HEK293 (cell line): ENCODE measurements at regions not wholly inside any gene's neighbourhood (a gene's known extent, or its start where the extent isn't known, plus 50 kb on each side); places are given as distances from the start of the nearest gene placed in this dataset.

Experiments used
- CTCF ChIA-PET: fragments of 350-600 bp; formaldehyde crosslinking; extraction: SDS; loops from one replicate; lab custom pipeline; 2021; ENCODE audit warnings: antibody characterized with exemption; lab: Yijun Ruan, JAX
- POLR2A ChIA-PET: fragments of 300-600 bp; formaldehyde crosslinking; extraction: SDS; loops from one replicate; lab custom pipeline; 2020; ENCODE audit warnings: antibody characterized with exemption, inconsistent platforms; lab: Yijun Ruan, JAX
- H3K27ac ChIP-seq: fragments of 200-500 bp; sonication (Bioruptor generic); 2 replicates; pipeline ENCODE4 v1.5.1; 2014; ENCODE audit warnings: low read depth, low read length, control low read depth, inconsistent platforms; ENCODE audit errors: extremely low read depth
- H3K36me3 ChIP-seq, 2 experiments: fragments of 200-500 bp in 1 of 2; sonication (Bioruptor generic) in 1 of 2; 1 replicate in 1 of 2; 2 replicates in 1 of 2; pipeline ENCODE4 v1.5.1; 2014 to 2017; ENCODE audit warnings: inconsistent platforms in 2 of 2, low read length in 2 of 2; ENCODE audit not compliant: control insufficient read depth in 2 of 2, insufficient read depth in 1 of 2
- H3K4me1 ChIP-seq: fragments of 200-500 bp; sonication (Bioruptor generic); 2 replicates; pipeline ENCODE4 v1.5.1; 2014; ENCODE audit warnings: mild to moderate bottlenecking, low read length, inconsistent platforms; ENCODE audit not compliant: control insufficient read depth, insufficient read depth
- H3K4me3 ChIP-seq: 2 replicates; pipeline ENCODE4 v1.5.1; 2011; ENCODE audit warnings: low read depth, mild to moderate bottlenecking, control low read depth, low read length, moderate library complexity
- H3K9me3 ChIP-seq: fragments of 200-500 bp; sonication (Bioruptor generic); 2 replicates; pipeline ENCODE4 v1.5.1; 2014; ENCODE audit warnings: low read depth, low read length, inconsistent platforms; ENCODE audit not compliant: control insufficient read depth, insufficient read depth
- GFI1B ChIP-seq: fragments of 450-650 bp; formaldehyde crosslinking; IDR thresholded peaks from 2 replicates; pipeline ENCODE4 v1.5.1; 2016; ENCODE audit warnings: missing biosample characterization, missing genetic modification characterization
- KLF16 ChIP-seq: fragments of 450-650 bp; formaldehyde crosslinking; IDR thresholded peaks from 2 replicates; pipeline ENCODE4 v1.5.1; 2017; ENCODE audit warnings: missing biosample characterization, missing genetic modification characterization
- PRDM1 ChIP-seq: fragments of 450-650 bp; formaldehyde crosslinking; IDR thresholded peaks from 2 replicates; pipeline ENCODE4; 2016; ENCODE audit warnings: missing biosample characterization, missing genetic modification characterization
- SCRT1 ChIP-seq: fragments of 450-650 bp; formaldehyde crosslinking; IDR thresholded peaks from 2 replicates; pipeline ENCODE4 v1.5.1; 2016; ENCODE audit warnings: missing biosample characterization, missing genetic modification characterization, borderline replicate concordance
- ZBTB1 ChIP-seq: fragments of 450-650 bp; formaldehyde crosslinking; IDR thresholded peaks from 2 replicates; pipeline ENCODE4 v1.5.1; 2016; ENCODE audit warnings: missing biosample characterization, missing genetic modification characterization
- ZFP3 ChIP-seq: fragments of 450-650 bp; formaldehyde crosslinking; IDR thresholded peaks from 2 replicates; pipeline ENCODE4 v1.5.1; 2016; ENCODE audit warnings: low read depth, missing biosample characterization, missing genetic modification characterization
- ZIC2 ChIP-seq: fragments of 450-650 bp; formaldehyde crosslinking; IDR thresholded peaks from 2 replicates; pipeline ENCODE4 v1.5.1; 2016; ENCODE audit warnings: missing biosample characterization, missing genetic modification characterization
- ZNF138 ChIP-seq: fragments of 450-650 bp; formaldehyde crosslinking; IDR thresholded peaks from 2 replicates; pipeline ENCODE4 v1.5.1; 2016; ENCODE audit warnings: missing biosample characterization, missing genetic modification characterization, borderline replicate concordance
- ZNF174 ChIP-seq: fragments of 450-650 bp; formaldehyde crosslinking; IDR thresholded peaks from 2 replicates; pipeline ENCODE4 v1.5.0; 2017; ENCODE audit warnings: missing biosample characterization, mild to moderate bottlenecking, missing genetic modification characterization
- ZNF341 ChIP-seq: fragments of 450-650 bp; formaldehyde crosslinking; IDR thresholded peaks from 2 replicates; pipeline ENCODE4; 2016; ENCODE audit warnings: low read depth, missing biosample characterization, missing genetic modification characterization
- ZNF391 ChIP-seq: fragments of 450-650 bp; formaldehyde crosslinking; IDR thresholded peaks from 2 replicates; pipeline ENCODE4 v1.5.1; 2016; ENCODE audit warnings: low read depth, missing biosample characterization, missing genetic modification characterization, borderline replicate concordance
- ZNF473 ChIP-seq: fragments of 450-650 bp; formaldehyde crosslinking; IDR thresholded peaks from 2 replicates; pipeline ENCODE4 v1.5.1; 2017; ENCODE audit warnings: missing biosample characterization, missing genetic modification characterization
- ZNF530 ChIP-seq: fragments of 450-650 bp; formaldehyde crosslinking; IDR thresholded peaks from 2 replicates; pipeline ENCODE4 v1.5.1; 2016; ENCODE audit warnings: low read depth, missing biosample characterization, missing genetic modification characterization
- ZNF629 ChIP-seq: fragments of 450-650 bp; formaldehyde crosslinking; IDR thresholded peaks from 2 replicates; pipeline ENCODE4 v1.5.1; 2017; ENCODE audit warnings: missing biosample characterization, missing genetic modification characterization
- ZNF664 ChIP-seq: fragments of 450-650 bp; formaldehyde crosslinking; IDR thresholded peaks from 2 replicates; pipeline ENCODE4 v1.5.1; 2016; ENCODE audit warnings: missing biosample characterization, missing genetic modification characterization
- ZNF830 ChIP-seq: fragments of 450-650 bp; IDR thresholded peaks from 2 replicates; pipeline ENCODE4 v1.5.0; 2018; ENCODE audit warnings: missing biosample characterization, missing genetic modification characterization, low read depth, mild to moderate bottlenecking, moderate library complexity
- TF ChIP-seq, protein P1 (sequence below): fragments of 450-650 bp; formaldehyde crosslinking; IDR thresholded peaks from 2 replicates; pipeline ENCODE4 v1.5.1; 2016; ENCODE audit warnings: missing biosample characterization, missing genetic modification characterization
- TF ChIP-seq, protein P2 (sequence below): fragments of 450-650 bp; formaldehyde crosslinking; IDR thresholded peaks from 2 replicates; pipeline ENCODE4; 2016; ENCODE audit warnings: missing biosample characterization, missing genetic modification characterization
- TF ChIP-seq, protein P3 (sequence below): fragments of 450-650 bp; formaldehyde crosslinking; IDR thresholded peaks from 2 replicates; pipeline ENCODE4 v1.5.1; 2016; ENCODE audit warnings: missing biosample characterization, missing genetic modification characterization
- TF ChIP-seq, protein P4 (sequence below): fragments of 450-650 bp; IDR thresholded peaks from 2 replicates; pipeline ENCODE4 v1.5.1; 2018; ENCODE audit warnings: missing biosample characterization, mild to moderate bottlenecking, missing genetic modification characterization
- TF ChIP-seq, protein P5 (sequence below): fragments of 450-650 bp; formaldehyde crosslinking; IDR thresholded peaks from 2 replicates; pipeline ENCODE4 v1.5.1; 2017; ENCODE audit warnings: missing biosample characterization, mild to moderate bottlenecking, missing genetic modification characterization, moderate library complexity
- TF ChIP-seq, protein P6 (sequence below): fragments of 450-650 bp; formaldehyde crosslinking; IDR thresholded peaks from 2 replicates; pipeline ENCODE4 v1.5.1; 2016; ENCODE audit warnings: missing biosample characterization, missing genetic modification characterization

DNA sequence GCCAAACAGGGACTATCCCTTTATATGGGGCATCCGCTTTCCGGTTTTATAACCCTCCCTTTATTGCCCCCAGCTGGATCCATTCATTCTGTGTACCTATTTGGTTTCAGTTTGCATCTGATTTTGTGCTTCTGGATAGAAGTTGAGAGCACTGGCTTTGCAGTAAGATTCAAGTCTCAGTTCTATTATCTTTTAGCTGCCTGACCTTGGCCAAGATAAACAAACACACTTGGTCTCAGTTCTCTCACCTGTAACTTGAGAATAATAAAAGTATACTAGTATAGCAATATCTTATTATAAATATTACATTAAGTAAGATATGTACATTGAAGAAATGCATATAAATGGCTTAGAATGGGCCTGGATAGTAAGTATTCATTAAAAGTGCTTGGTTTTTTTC, 182.4 kb upstream of the TSHZ2 start (continued):
- no peak for TF ChIP-seq ZNF664
- TF ChIP-seq, protein P1, sequence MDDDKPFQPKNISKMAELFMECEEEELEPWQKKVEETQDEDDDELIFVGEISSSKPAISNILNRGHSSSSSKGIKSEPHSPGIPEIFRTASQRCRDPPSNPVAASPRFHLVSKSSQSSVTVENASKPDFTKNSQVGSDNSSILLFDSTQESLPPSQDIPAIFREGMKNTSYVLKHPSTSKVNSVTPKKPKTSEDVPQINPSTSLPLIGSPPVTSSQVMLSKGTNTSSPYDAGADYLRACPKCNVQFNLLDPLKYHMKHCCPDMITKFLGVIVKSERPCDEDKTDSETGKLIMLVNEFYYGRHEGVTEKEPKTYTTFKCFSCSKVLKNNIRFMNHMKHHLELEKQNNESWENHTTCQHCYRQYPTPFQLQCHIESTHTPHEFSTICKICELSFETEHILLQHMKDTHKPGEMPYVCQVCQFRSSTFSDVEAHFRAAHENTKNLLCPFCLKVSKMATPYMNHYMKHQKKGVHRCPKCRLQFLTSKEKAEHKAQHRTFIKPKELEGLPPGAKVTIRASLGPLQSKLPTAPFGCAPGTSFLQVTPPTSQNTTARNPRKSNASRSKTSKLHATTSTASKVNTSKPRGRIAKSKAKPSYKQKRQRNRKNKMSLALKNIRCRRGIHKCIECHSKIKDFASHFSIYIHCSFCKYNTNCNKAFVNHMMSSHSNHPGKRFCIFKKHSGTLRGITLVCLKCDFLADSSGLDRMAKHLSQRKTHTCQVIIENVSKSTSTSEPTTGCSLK (tag by site-specific recombination) = no peak
- TF ChIP-seq SCRT1 (tag by site-specific recombination) = no peak
- no peak for TF ChIP-seq ZBTB1 (tag by site-specific recombination)
- TF ChIP-seq ZNF629 (tag by site-specific recombination) = no peak

DNA sequence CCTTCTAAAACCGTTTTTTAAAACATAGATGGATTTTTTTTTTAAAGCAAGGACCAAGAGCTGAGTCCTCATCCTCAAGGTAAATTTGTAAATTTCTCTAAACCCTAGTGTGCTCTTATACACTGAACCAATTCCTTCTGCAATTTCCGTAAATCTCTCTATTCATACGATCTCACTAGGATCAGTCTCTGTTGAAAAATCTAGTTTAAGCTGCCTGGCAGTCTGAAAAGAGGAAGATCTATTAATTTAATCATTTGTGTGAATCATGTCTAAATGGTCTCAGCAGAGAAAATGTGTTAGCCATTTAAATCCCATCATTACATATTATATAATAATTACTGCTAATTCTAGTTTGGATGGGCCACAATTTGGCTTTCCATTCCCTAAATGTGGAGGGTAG, 184.2 kb upstream of the TSHZ2 start:
- no peak overlapping the region for H3K4me3 ChIP-seq
- no peaks in the 10 kb centered on the region for H3K4me1 ChIP-seq
- H3K27ac ChIP-seq = no peak overlapping the region
- CTCF ChIA-PET = no interaction called here
- no peaks in the 10 kb centered on the region for H3K9me3 ChIP-seq
- POLR2A ChIA-PET = no interaction called here
- H3K36me3 ChIP-seq = no peaks in the 10 kb centered on the region
- TF ChIP-seq ZNF174 (tag by site-specific recombination) = no peak
- no peak for TF ChIP-seq KLF16 (tag by site-specific recombination)
- TF ChIP-seq ZNF138 (tag by site-specific recombination) = no peak
- no peak for TF ChIP-seq GFI1B (tag by site-specific recombination)
- TF ChIP-seq ZNF830 = no peak
- TF ChIP-seq ZIC2 (tag by site-specific recombination) = no peak
- TF ChIP-seq ZNF391 = no peak
- TF ChIP-seq, protein P2, sequence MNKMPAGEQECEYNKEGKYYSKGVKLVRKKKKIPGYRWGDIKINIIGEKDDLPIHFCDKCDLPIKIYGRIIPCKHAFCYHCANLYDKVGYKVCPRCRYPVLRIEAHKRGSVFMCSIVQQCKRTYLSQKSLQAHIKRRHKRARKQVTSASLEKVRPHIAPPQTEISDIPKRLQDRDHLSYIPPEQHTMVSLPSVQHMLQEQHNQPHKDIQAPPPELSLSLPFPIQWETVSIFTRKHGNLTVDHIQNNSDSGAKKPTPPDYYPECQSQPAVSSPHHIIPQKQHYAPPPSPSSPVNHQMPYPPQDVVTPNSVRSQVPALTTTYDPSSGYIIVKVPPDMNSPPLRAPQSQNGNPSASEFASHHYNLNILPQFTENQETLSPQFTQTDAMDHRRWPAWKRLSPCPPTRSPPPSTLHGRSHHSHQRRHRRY = no peak
- TF ChIP-seq, protein P3, sequence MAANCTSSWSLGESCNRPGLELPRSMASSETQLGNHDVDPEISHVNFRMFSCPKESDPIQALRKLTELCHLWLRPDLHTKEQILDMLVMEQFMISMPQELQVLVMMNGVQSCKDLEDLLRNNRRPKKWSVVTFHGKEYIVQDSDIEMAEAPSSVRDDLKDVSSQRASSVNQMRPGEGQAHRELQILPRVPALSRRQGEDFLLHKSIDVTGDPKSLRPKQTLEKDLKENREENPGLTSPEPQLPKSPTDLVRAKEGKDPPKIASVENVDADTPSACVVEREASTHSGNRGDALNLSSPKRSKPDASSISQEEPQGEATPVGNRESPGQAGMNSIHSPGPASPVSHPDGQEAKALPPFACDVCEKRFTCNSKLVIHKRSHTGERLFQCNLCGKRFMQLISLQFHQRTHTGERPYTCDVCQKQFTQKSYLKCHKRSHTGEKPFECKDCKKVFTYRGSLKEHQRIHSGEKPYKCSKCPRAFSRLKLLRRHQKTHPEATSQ (tag by site-specific recombination) = no peak
- TF ChIP-seq, protein P4, sequence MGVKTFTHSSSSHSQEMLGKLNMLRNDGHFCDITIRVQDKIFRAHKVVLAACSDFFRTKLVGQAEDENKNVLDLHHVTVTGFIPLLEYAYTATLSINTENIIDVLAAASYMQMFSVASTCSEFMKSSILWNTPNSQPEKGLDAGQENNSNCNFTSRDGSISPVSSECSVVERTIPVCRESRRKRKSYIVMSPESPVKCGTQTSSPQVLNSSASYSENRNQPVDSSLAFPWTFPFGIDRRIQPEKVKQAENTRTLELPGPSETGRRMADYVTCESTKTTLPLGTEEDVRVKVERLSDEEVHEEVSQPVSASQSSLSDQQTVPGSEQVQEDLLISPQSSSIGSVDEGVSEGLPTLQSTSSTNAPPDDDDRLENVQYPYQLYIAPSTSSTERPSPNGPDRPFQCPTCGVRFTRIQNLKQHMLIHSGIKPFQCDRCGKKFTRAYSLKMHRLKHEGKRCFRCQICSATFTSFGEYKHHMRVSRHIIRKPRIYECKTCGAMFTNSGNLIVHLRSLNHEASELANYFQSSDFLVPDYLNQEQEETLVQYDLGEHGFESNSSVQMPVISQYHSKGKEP (tag by site-specific recombination) = no peak
- TF ChIP-seq, protein P5, sequence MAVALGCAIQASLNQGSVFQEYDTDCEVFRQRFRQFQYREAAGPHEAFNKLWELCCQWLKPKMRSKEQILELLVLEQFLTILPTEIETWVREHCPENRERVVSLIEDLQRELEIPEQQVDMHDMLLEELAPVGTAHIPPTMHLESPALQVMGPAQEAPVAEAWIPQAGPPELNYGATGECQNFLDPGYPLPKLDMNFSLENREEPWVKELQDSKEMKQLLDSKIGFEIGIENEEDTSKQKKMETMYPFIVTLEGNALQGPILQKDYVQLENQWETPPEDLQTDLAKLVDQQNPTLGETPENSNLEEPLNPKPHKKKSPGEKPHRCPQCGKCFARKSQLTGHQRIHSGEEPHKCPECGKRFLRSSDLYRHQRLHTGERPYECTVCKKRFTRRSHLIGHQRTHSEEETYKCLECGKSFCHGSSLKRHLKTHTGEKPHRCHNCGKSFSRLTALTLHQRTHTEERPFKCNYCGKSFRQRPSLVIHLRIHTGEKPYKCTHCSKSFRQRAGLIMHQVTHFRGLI = no peak
- TF ChIP-seq, protein P6, sequence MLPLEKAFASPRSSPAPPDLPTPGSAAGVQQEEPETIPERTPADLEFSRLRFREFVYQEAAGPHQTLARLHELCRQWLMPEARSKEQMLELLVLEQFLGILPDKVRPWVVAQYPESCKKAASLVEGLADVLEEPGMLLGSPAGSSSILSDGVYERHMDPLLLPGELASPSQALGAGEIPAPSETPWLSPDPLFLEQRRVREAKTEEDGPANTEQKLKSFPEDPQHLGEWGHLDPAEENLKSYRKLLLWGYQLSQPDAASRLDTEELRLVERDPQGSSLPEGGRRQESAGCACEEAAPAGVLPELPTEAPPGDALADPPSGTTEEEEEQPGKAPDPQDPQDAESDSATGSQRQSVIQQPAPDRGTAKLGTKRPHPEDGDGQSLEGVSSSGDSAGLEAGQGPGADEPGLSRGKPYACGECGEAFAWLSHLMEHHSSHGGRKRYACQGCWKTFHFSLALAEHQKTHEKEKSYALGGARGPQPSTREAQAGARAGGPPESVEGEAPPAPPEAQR (tag by site-specific recombination) = no peak
- TF ChIP-seq ZNF530 = no peak
- no peak for TF ChIP-seq ZFP3
- no peak for TF ChIP-seq ZNF341 (tag by site-specific recombination)
- TF ChIP-seq PRDM1 (tag by site-specific recombination) = no peak
- TF ChIP-seq, protein P1 (tag by site-specific recombination) = no peak
- no peak for TF ChIP-seq ZNF473
